K562 (cell line): ENCODE measurements at regions not wholly inside any gene's neighbourhood (a gene's known extent, or its start where the extent isn't known, plus 50 kb on each side); places are given as distances from the start of the nearest gene placed in this dataset.

Source experiments
- ATAC-seq: fragments of 200-7000 bp; cut with Tn5 transposase; 3 replicates; pipeline ENCODE4 v1.9.1; 2020; ENCODE audit warnings: moderate library complexity
- BruUV-seq: library from RNA; stranded (reverse); fragments of 400-500 nt; replicated peaks from 2 replicates; lab custom pipeline; 2021; lab: Mats Ljungman, UMichigan
- CTCF ChIA-PET: fragments of 300-600 bp; formaldehyde crosslinking; extraction: SDS; loops from one replicate; lab custom pipeline; 2021; ENCODE audit warnings: low intra/inter-chr PET ratio; lab: Yijun Ruan, JAX
- POLR2A ChIA-PET: fragments of 300-600, 350-650 bp; sonication (Branson Sonifier 250); formaldehyde crosslinking; extraction: SDS; loops from one replicate; lab custom pipeline; 2021; ENCODE audit warnings: antibody characterized with exemption, inconsistent platforms; lab: Yijun Ruan, JAX
- DNase-seq, 4 experiments: peaks; one replicate each; pipeline versions ENCODE4 v3.0.0 to v3.0.0-alpha.2; 2011 to 2018; ENCODE audit warnings: low spot score in 3 of 4, mixed read lengths in 3 of 4; ENCODE audit errors: extremely low read depth in 1 of 4
- FAIRE-seq: peaks from 2 replicates; lab custom pipeline; 2011; peaks lifted over from hg19 to GRCh38; lab: Jason Lieb, UNC
- H2AFZ ChIP-seq: 2 replicates; pipeline ENCODE4 v1.6.0; 2011; ENCODE audit warnings: low read depth, low read length, control low read depth, inconsistent platforms
- H3K27ac ChIP-seq: fragments of 200-600 bp; 3 replicates; pipeline ENCODE4 v1.8.0; 2011; ENCODE audit warnings: low read depth, mild to moderate bottlenecking, control low read depth, inconsistent platforms, low read length, moderate library complexity, mixed read lengths; ENCODE audit errors: extremely low read depth
- H3K27me3 ChIP-seq, 2 experiments: fragments of 300-600 bp in 1 of 2; 2 replicates in 1 of 2; 3 replicates in 1 of 2; pipeline versions ENCODE4 v1.6.0 to v1.8.0; 2011; ENCODE audit warnings: inconsistent platforms in 2 of 2, low read length in 2 of 2, mild to moderate bottlenecking in 1 of 2, mixed read lengths in 1 of 2, moderate library complexity in 1 of 2; ENCODE audit not compliant: control insufficient read depth in 2 of 2, insufficient read depth in 2 of 2
- H3K36me3 ChIP-seq: fragments of 300-600 bp; 3 replicates; pipeline ENCODE4 v1.8.0; 2011; ENCODE audit warnings: mild to moderate bottlenecking, low read length, inconsistent platforms; ENCODE audit not compliant: control insufficient read depth, insufficient read depth
- H3K4me1 ChIP-seq, 2 experiments: fragments of 200-600 bp in 1 of 2; replicated peaks in 1 of 2; 2 replicates in 1 of 2; 3 replicates in 1 of 2; pipeline versions ENCODE4 v1.5.1 to v1.8.0; 2011; ENCODE audit warnings: inconsistent platforms in 2 of 2, low read length in 2 of 2, mild to moderate bottlenecking in 1 of 2, mixed read lengths in 1 of 2, moderate library complexity in 1 of 2; ENCODE audit not compliant: control insufficient read depth in 2 of 2, insufficient read depth in 2 of 2
- H3K4me2 ChIP-seq: 2 replicates; pipeline ENCODE4 v1.6.1; 2011; ENCODE audit warnings: low read length, control low read depth, inconsistent platforms, mixed read lengths; ENCODE audit not compliant: insufficient read depth
- H3K4me3 ChIP-seq: fragments of 200-600 bp; sonication (generic), shearing (Covaris generic); 2 replicates; pipeline ENCODE4 v1.5.1; 2016; ENCODE audit warnings: control low read depth, inconsistent platforms
- H3K79me2 ChIP-seq: fragments of 200-600 bp; 3 replicates; pipeline ENCODE4 v1.8.0; 2011; ENCODE audit warnings: low read length, inconsistent platforms; ENCODE audit not compliant: control insufficient read depth, insufficient read depth
- H3K9ac ChIP-seq, 2 experiments: 2 replicates each; pipeline versions ENCODE4 v1.6.0 to v1.6.1; 2011; ENCODE audit warnings: low read depth in 2 of 2, low read length in 2 of 2, control low read depth in 1 of 2, inconsistent platforms in 1 of 2, mild to moderate bottlenecking in 1 of 2, mixed read lengths in 1 of 2; ENCODE audit not compliant: insufficient read depth in 1 of 2
- H3K9me1 ChIP-seq: one replicate; pipeline ENCODE4 v1.6.0; 2011; ENCODE audit warnings: inconsistent platforms, mild to moderate bottlenecking, low read length, moderate library complexity; ENCODE audit not compliant: control insufficient read depth, insufficient read depth
- H3K9me3 ChIP-seq: replicated peaks from 2 replicates; pipeline ENCODE4 v1.5.1; 2011; ENCODE audit warnings: low read depth, low read length, inconsistent platforms; ENCODE audit not compliant: control insufficient read depth, insufficient read depth
- H4K20me1 ChIP-seq: replicated peaks from 2 replicates; pipeline ENCODE4 v1.6.1; 2011; ENCODE audit warnings: low read length, inconsistent platforms, mixed read lengths; ENCODE audit not compliant: control insufficient read depth, insufficient read depth
- CUX1 ChIP-seq: fragments of 200-800 bp; sonication (Bioruptor generic); IDR thresholded peaks from 2 replicates; pipeline ENCODE4 v1.6.1; 2016; ENCODE audit warnings: missing genetic modification characterization, missing compliant biosample characterization
- DACH1 ChIP-seq: fragments of 450-650 bp; IDR thresholded peaks from 2 replicates; pipeline ENCODE4 v1.6.1; 2018; ENCODE audit not compliant: partially characterized antibody
- DNMT1 ChIP-seq: fragments of 450-650 bp; IDR thresholded peaks from 2 replicates; pipeline ENCODE4 v1.6.1; 2016; ENCODE audit warnings: antibody characterized with exemption, mild to moderate bottlenecking
- FUS ChIP-seq: fragments of 200-400 bp; formaldehyde crosslinking; optimal IDR thresholded peaks from 2 replicates; pipeline ENCODE3; 2017; ENCODE audit warnings: low read depth, low read length
- HDAC8 ChIP-seq: fragments of 450-650 bp; IDR thresholded peaks from 2 replicates; pipeline ENCODE4 v1.6.1; 2016; ENCODE audit warnings: mild to moderate bottlenecking, missing genetic modification characterization, moderate library complexity, missing compliant biosample characterization
- MCM2 ChIP-seq: fragments of 450-650 bp; IDR thresholded peaks from 2 replicates; pipeline ENCODE4 v1.6.1; 2017; ENCODE audit warnings: low read depth, mild to moderate bottlenecking
- OTX1 ChIP-seq: fragments of 450-650 bp; formaldehyde crosslinking; IDR thresholded peaks from 2 replicates; pipeline ENCODE4 v1.4.0; 2022; ENCODE audit warnings: mild to moderate bottlenecking
- RAD21 ChIP-seq, 2 experiments: fragments of 250-450 bp in 1 of 2; fragments of 450-650 bp in 1 of 2; sonication (Bioruptor Pico) in 1 of 2; formaldehyde crosslinking in 1 of 2; IDR thresholded peaks in 1 of 2; conservative IDR thresholded peaks in 1 of 2; 2 replicates each; pipeline versions ENCODE4 v1.4.0 to v1.8.0; 2020 to 2022; ENCODE audit warnings: mild to moderate bottlenecking in 2 of 2, moderate library complexity in 1 of 2
- RAD51 ChIP-seq: fragments of 450-650 bp; IDR thresholded peaks from 2 replicates; pipeline ENCODE4 v1.7.1; 2016; ENCODE audit warnings: low read depth, mild to moderate bottlenecking, borderline replicate concordance
- SRF ChIP-seq, 2 experiments: fragments of 250-450, 450-650 bp in 1 of 2; sonication (Bioruptor Pico) in 1 of 2; sonication (generic) in 1 of 2; formaldehyde crosslinking; IDR thresholded peaks; 2 replicates each; pipeline versions ENCODE4 v1.5.0 to v1.5.1; 2020 to 2022; ENCODE audit warnings: mild to moderate bottlenecking in 1 of 2, missing genetic modification reagents in 1 of 2
- TARDBP ChIP-seq: fragments of 450-650 bp; IDR thresholded peaks from 2 replicates; pipeline ENCODE4 v1.6.1; 2016
- TCF7L2 ChIP-seq: fragments of 150-350 bp; IDR thresholded peaks from 2 replicates; pipeline ENCODE4 v1.6.1; 2016; ENCODE audit warnings: low read depth, mild to moderate bottlenecking, low read length, moderate library complexity
- WGBS: fragments of 100-300 bp; shearing (Covaris generic); methylation state at CpG from one replicate; pipeline ENCODE4 v1.1.6; 2016; ENCODE audit warnings: low coverage, mixed read lengths; ENCODE audit not compliant: insufficient coverage; ENCODE audit errors: missing lambda C conversion rate; 5-methylcytosine and 5-hydroxymethylcytosine counted together
- in situ Hi-C: fragments of 300-500 bp; cut with MboI; formaldehyde crosslinking; loops from 4 replicates; pipeline ENCODE4 v1.15.0; 2018; ENCODE audit warnings: inconsistent platforms, mixed read lengths
- intact Hi-C: fragments of 100-400 bp; cut with micrococcal nuclease; formaldehyde crosslinking; loops from 2 replicates; pipeline ENCODE4 v1.14.2; 2022
- TF ChIP-seq, protein P1 (sequence below), 2 experiments: IDR thresholded peaks; 2 replicates each; pipeline ENCODE4 v1.6.1; 2012; ENCODE audit warnings: improper control_type of control experiment in 2 of 2, low read depth in 2 of 2, low read length in 2 of 2, borderline replicate concordance in 1 of 2

DNA sequence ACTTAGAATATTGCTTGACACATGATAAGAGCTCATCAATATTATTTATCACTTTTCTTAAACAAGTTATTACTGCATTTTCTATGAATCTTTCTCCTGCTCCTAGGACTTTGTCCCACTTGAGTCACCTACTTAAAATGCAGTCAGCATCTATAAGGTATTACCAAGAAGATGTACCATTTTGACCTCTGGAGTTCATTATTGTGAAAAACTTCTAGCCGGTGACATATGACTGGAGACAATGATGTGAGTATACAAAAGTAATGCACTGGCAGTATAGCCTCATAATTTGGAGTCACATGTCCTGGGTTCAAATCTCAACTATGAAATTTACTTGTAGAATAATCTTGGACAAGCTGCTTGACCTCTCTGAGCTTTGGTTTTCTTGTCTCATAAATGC is 278.5 kb downstream of the PLPP3 start:
- no peaks in the 10 kb centered on the region for H3K9me1 ChIP-seq
- FAIRE-seq, result no peak

DNA sequence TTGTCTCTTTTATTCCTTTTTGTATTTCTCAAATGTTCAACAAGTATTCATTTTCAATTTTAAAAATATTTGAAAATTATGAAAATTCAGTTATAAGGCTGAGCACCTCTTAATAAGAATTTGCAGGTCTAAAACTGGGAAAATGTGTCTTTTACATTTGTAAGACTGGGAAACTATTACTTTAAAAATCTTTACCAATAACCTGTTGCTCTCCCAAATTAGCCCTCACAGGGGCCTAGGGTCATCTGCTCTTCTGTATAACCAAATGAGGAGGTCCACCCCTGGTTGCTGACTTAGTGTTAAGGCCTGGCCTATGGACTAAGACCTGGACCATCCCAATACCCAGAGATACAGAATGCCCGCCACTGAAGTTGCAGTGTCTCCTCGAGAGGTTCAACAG is 280.5 kb downstream of the PLPP3 start:
- intact Hi-C loops, result no loop called here
- TF ChIP-seq CUX1 (CRISPR knock-in tag) (no peak), DACH1 (no peak), HDAC8 (tag) (no peak), TCF7L2 (no peak), TARDBP (no peak), DNMT1 (no peak), OTX1 (CRISPR knock-in tag) (no peak), RAD51 (no peak)
- TF ChIP-seq, protein P1, sequence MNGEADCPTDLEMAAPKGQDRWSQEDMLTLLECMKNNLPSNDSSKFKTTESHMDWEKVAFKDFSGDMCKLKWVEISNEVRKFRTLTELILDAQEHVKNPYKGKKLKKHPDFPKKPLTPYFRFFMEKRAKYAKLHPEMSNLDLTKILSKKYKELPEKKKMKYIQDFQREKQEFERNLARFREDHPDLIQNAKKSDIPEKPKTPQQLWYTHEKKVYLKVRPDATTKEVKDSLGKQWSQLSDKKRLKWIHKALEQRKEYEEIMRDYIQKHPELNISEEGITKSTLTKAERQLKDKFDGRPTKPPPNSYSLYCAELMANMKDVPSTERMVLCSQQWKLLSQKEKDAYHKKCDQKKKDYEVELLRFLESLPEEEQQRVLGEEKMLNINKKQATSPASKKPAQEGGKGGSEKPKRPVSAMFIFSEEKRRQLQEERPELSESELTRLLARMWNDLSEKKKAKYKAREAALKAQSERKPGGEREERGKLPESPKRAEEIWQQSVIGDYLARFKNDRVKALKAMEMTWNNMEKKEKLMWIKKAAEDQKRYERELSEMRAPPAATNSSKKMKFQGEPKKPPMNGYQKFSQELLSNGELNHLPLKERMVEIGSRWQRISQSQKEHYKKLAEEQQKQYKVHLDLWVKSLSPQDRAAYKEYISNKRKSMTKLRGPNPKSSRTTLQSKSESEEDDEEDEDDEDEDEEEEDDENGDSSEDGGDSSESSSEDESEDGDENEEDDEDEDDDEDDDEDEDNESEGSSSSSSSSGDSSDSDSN (IDR thresholded peaks at IDR 0.05; ENCODE audit: borderline replicate concordance in 1 of 2, low read depth in 2 of 2, low read length in 2 of 2), result no peak

More for the DNA sequence above, 278.5 kb downstream of the PLPP3 start:
- no TSS peak for BruUV-seq
- in situ Hi-C loops (no loop called here), intact Hi-C loops (no loop called here)
- DNase-seq (no peak), ATAC-seq (no peak)
- Histone ChIP-seq H3K4me2 (no peak overlapping the region), H3K9me3 (no peaks in the 10 kb centered on the region), H2AFZ (no peak overlapping the region), H3K27ac (no peak overlapping the region), H4K20me1 (no peaks in the 10 kb centered on the region), H3K79me2 (no peaks in the 10 kb centered on the region), H3K36me3 (no peaks in the 10 kb centered on the region), H3K9ac (no peak overlapping the region), H3K4me3 (no peak overlapping the region), H3K4me1 (no peaks in the 10 kb centered on the region), H3K27me3 (no peaks in the 10 kb centered on the region)
- ChIA-PET CTCF (no interaction called here), POLR2A (no interaction called here)
- TF ChIP-seq FUS, result no peak
- no peak for TF ChIP-seq RAD21 (CRISPR knock-in tag; conservative IDR thresholded peaks at IDR 0.05 in 1 of 2, IDR thresholded peaks at IDR 0.05 in 1 of 2)
- no peak for TF ChIP-seq SRF (CRISPR knock-in tag; IDR thresholded peaks at IDR 0.05)
- no peak for TF ChIP-seq MCM2
- WGBS, result 0% methylated on average over 1 of the region's 1 CpG

More for the DNA sequence above, 280.5 kb downstream of the PLPP3 start:
- Histone ChIP-seq H3K9ac (no peak overlapping the region), H3K36me3 (no peaks in the 10 kb centered on the region), H3K27me3 (no peaks in the 10 kb centered on the region), H3K9me3 (no peaks in the 10 kb centered on the region), H3K4me2 (no peak overlapping the region), H4K20me1 (no peaks in the 10 kb centered on the region), H2AFZ (no peak overlapping the region), H3K79me2 (no peaks in the 10 kb centered on the region), H3K4me3 (no peak overlapping the region), H3K9me1 (no peaks in the 10 kb centered on the region), H3K27ac (no peak overlapping the region), H3K4me1 (no peaks in the 10 kb centered on the region)
- 0% methylated on average over 2 of the region's 2 CpGs for WGBS
- no peak for ATAC-seq
- in situ Hi-C loops, result no loop called here
- no TSS peak for BruUV-seq
- no peak for DNase-seq
- ChIA-PET POLR2A (no interaction called here), CTCF (no interaction called here)
- no peak for FAIRE-seq
